ENCODE measurements at regions not wholly inside any gene's neighbourhood (a gene's known extent, or its start where the extent isn't known, plus 50 kb on each side); places are given as distances from the start of the nearest gene placed in this dataset.

- no peak for TF ChIP-seq ZMAT4 (CRISPR knock-in tag; IDR thresholded peaks at IDR 0.05)
- no peak for TF ChIP-seq ZNF281 (CRISPR knock-in tag; IDR thresholded peaks at IDR 0.05)
- no peak for TF ChIP-seq E2F5 (CRISPR knock-in tag; IDR thresholded peaks at IDR 0.05)
- TF ChIP-seq MAX (CRISPR knock-in tag; IDR thresholded peaks at IDR 0.05): no peak
- TF ChIP-seq NFYB (CRISPR knock-in tag; conservative IDR thresholded peaks at IDR 0.05; ENCODE audit: low read depth): no peak
- TF ChIP-seq ATF3 (CRISPR knock-in tag; conservative IDR thresholded peaks at IDR 0.05): no peak
- TF ChIP-seq ZNF671 (CRISPR knock-in tag; IDR thresholded peaks at IDR 0.05): no peak
Measured at GRCh38 chr7:49407205-49407604, 366.2 kb upstream of the VWC2 start (continued).

- Mint-ChIP-seq H3K36me3 (no peaks in the 10 kb centered on the region), H3K27ac (no peak overlapping the region), H3K27me3 (ENCODE audit: low read depth) (no peaks in the 10 kb centered on the region), H3K4me3 (no peak overlapping the region), H3K9me3 (peaks cover 11% of the 10 kb centered on the region), H3K4me1 (0 out of 2 replicates have a peak, but pooled peaks cover 3% of the 10 kb centered on the region)
- TF ChIP-seq SMAD3 (CRISPR knock-in tag; IDR thresholded peaks at IDR 0.05; ENCODE audit: borderline replicate concordance) (no peak), ZNF281 (CRISPR knock-in tag; IDR thresholded peaks at IDR 0.05) (no peak), KAT7 (CRISPR knock-in tag; IDR thresholded peaks at IDR 0.05; ENCODE audit: borderline replicate concordance) (no peak)
- ATAC-seq: no peak
- POLR2A ChIA-PET: no interaction called here
- no peak for DNase-seq (ENCODE audit: low spot score)
- CTCF ChIA-PET: no interaction called here
Measured at GRCh38 chr7:49417034-49417433, 356.4 kb upstream of the VWC2 start.

GRCh38 chr7:49418963-49419362, 354.5 kb upstream of the VWC2 start:
- POLR2A ChIA-PET: no interaction called here
- ATAC-seq: no peak
- TF ChIP-seq TCF7 (CRISPR knock-in tag; IDR thresholded peaks at IDR 0.05; ENCODE audit: low read depth) (no peak), ZNF416 (CRISPR knock-in tag; IDR thresholded peaks at IDR 0.05) (no peak), ESRRA (CRISPR knock-in tag; IDR thresholded peaks at IDR 0.05; ENCODE audit: borderline replicate concordance) (no peak), STAT6 (CRISPR knock-in tag; conservative IDR thresholded peaks at IDR 0.05; ENCODE audit: low read depth) (no peak), NFATC4 (CRISPR knock-in tag; IDR thresholded peaks at IDR 0.05) (no peak), NR3C1 (CRISPR knock-in tag; conservative IDR thresholded peaks at IDR 0.05; ENCODE audit: low read depth) (no peak), HMGXB4 (CRISPR knock-in tag; IDR thresholded peaks at IDR 0.05) (no peak), ZSCAN18 (CRISPR knock-in tag; IDR thresholded peaks at IDR 0.05) (no peak)

More at GRCh38 chr7:49418963-49419362, 354.5 kb upstream of the VWC2 start:
- no peak for DNase-seq (ENCODE audit: low spot score)
- Mint-ChIP-seq H3K27me3 (ENCODE audit: low read depth) (no peaks in the 10 kb centered on the region), H3K36me3 (no peaks in the 10 kb centered on the region), H3K9me3 (peaks cover 11% of the 10 kb centered on the region), H3K27ac (no peak overlapping the region), H3K4me1 (0 out of 2 replicates have a peak, but pooled peaks cover 3% of the 10 kb centered on the region), H3K4me3 (no peak overlapping the region)
- CTCF ChIA-PET: no interaction called here
